Adrenal gland (tissue), 5 donors: ENCODE measurements at regions not wholly inside any gene's neighbourhood (a gene's known extent, or its start where the extent isn't known, plus 50 kb on each side); places are given as distances from the start of the nearest gene placed in this dataset.

Experiments
- CTCF ChIP-seq, 6 experiments: fragments of 450-650 bp in 4 of 6; fragments of 200-600 bp in 2 of 6; sonication (generic) in 1 of 6; IDR thresholded peaks; 1 replicate in 5 of 6; 2 replicates in 1 of 6; pipeline versions ENCODE4 v1.5.1 to v1.8.0; 2016 to 2021; ENCODE audit warnings: antibody characterized with exemption in 6 of 6, mild to moderate bottlenecking in 2 of 6, moderate library complexity in 1 of 6
- POLR2A ChIP-seq, 2 donors: fragments of 450-650 bp; IDR thresholded peaks; one replicate each; pipeline ENCODE4 v1.6.1; 2017; ENCODE audit warnings: antibody characterized with exemption in 2 of 2, mild to moderate bottlenecking in 2 of 2, moderate library complexity in 1 of 2
- donor health status: DM: no; HTN: no; CAD: no.

- TF ChIP-seq CTCF (IDR thresholded peaks at IDR 0.05) (no peak), POLR2A (IDR thresholded peaks at IDR 0.05) (no peak)
Observed at GRCh38 chr1:187870552-187870951, 1041.8 kb downstream of the PLA2G4A start.
